ENCODE measurements at regions not wholly inside any gene's neighbourhood (a gene's known extent, or its start where the extent isn't known, plus 50 kb on each side); places are given as distances from the start of the nearest gene placed in this dataset.
"Not testable (repeated sequence)": the region's sequence is repeated elsewhere in the genome, so short reads cannot be mapped to it uniquely, and the experiment has no call there.

GRCh38 chr2:228956701-228957474, 314.2 kb downstream of the PID1 start:
- Mint-ChIP-seq H3K27ac (no peak overlapping the region), H3K36me3 (ENCODE audit: low read depth) (no peaks in the 10 kb centered on the region), H3K4me1 (no peaks in the 10 kb centered on the region), H3K27me3 (no peaks in the 10 kb centered on the region), H3K4me3 (no peak overlapping the region), H3K9me3 (peaks cover 9% of the 10 kb centered on the region)
- DNase-seq, result no peak
- no peak for ATAC-seq

- ATAC-seq (no peak), DNase-seq (no peak)
- H3K36me3 Mint-ChIP-seq (ENCODE audit: low read depth), result no peaks in the 10 kb centered on the region
- no peaks in the 10 kb centered on the region for H3K27me3 Mint-ChIP-seq
- no peaks in the 10 kb centered on the region for H3K4me1 Mint-ChIP-seq
- no peak overlapping the region for H3K4me3 Mint-ChIP-seq
- no peak overlapping the region for H3K27ac Mint-ChIP-seq
- H3K9me3 Mint-ChIP-seq, result peaks cover 4% of the 10 kb centered on the region
Observed at GRCh38 chr2:228949831-228950230, 321.3 kb downstream of the PID1 start.

GRCh38 chr2:228945710-228946109, 325.4 kb downstream of the PID1 start:
- Mint-ChIP-seq H3K27me3 (no peaks in the 10 kb centered on the region), H3K9me3 (peaks cover 8% of the 10 kb centered on the region), H3K27ac (no peak overlapping the region), H3K36me3 (ENCODE audit: low read depth) (no peaks in the 10 kb centered on the region), H3K4me3 (no peak overlapping the region), H3K4me1 (no peaks in the 10 kb centered on the region)
- no peak for DNase-seq
- ATAC-seq, result no peak

- Mint-ChIP-seq H3K4me3 (no peak overlapping the region), H3K27me3 (no peaks in the 10 kb centered on the region)
- ATAC-seq, result no peak
Observed at GRCh38 chr2:228942856-228943255, 328.2 kb downstream of the PID1 start.

GRCh38 chr2:228938629-228939028, 332.5 kb downstream of the PID1 start:
- no peaks in the 10 kb centered on the region for H3K4me1 Mint-ChIP-seq
- no peak for DNase-seq
- no peaks in the 10 kb centered on the region for H3K27me3 Mint-ChIP-seq
- ATAC-seq, result no peak
- peaks cover 27% of the 10 kb centered on the region for H3K9me3 Mint-ChIP-seq
- H3K27ac Mint-ChIP-seq, result no peak overlapping the region
- H3K4me3 Mint-ChIP-seq, result no peak overlapping the region
- peaks cover 2% of the 10 kb centered on the region for H3K36me3 Mint-ChIP-seq (ENCODE audit: low read depth)

More at GRCh38 chr2:228942856-228943255, 328.2 kb downstream of the PID1 start:
- Mint-ChIP-seq H3K4me1 (no peaks in the 10 kb centered on the region), H3K27ac (no peak overlapping the region), H3K9me3 (peaks cover 16% of the 10 kb centered on the region), H3K36me3 (ENCODE audit: low read depth) (no peaks in the 10 kb centered on the region)
- no peak for DNase-seq

GRCh38 chr2:228927028-228928010, 343.8 kb downstream of the PID1 start:
- Mint-ChIP-seq H3K4me1 (no peaks in the 10 kb centered on the region), H3K36me3 (ENCODE audit: low read depth) (no peaks in the 10 kb centered on the region), H3K27ac (no peak overlapping the region), H3K27me3 (no peaks in the 10 kb centered on the region), H3K4me3 (no peak overlapping the region), H3K9me3 (peaks cover under 1% of the 10 kb centered on the region)
- DNase-seq (no peak), ATAC-seq (no peak)

GRCh38 chr2:228919808-228920207, 351.3 kb downstream of the PID1 start:
- ATAC-seq (no peak), DNase-seq (no peak)
- Mint-ChIP-seq H3K9me3 (no peaks in the 10 kb centered on the region), H3K4me1 (no peaks in the 10 kb centered on the region), H3K27ac (no peak overlapping the region), H3K4me3 (no peak overlapping the region), H3K36me3 (ENCODE audit: low read depth) (no peaks in the 10 kb centered on the region), H3K27me3 (no peaks in the 10 kb centered on the region)

GRCh38 chr2:228917220-228917619, 353.9 kb downstream of the PID1 start:
- DNase-seq (no peak), ATAC-seq (no peak)
- H3K4me3 Mint-ChIP-seq, result no peak overlapping the region
- H3K4me1 Mint-ChIP-seq, result no peaks in the 10 kb centered on the region
- H3K36me3 Mint-ChIP-seq (ENCODE audit: low read depth), result no peaks in the 10 kb centered on the region
- H3K27me3 Mint-ChIP-seq, result no peaks in the 10 kb centered on the region
- H3K9me3 Mint-ChIP-seq, result no peaks in the 10 kb centered on the region
- no peak overlapping the region for H3K27ac Mint-ChIP-seq

- no peaks in the 10 kb centered on the region for H3K9me3 Mint-ChIP-seq
- H3K36me3 Mint-ChIP-seq (ENCODE audit: low read depth), result no peaks in the 10 kb centered on the region
- H3K27ac Mint-ChIP-seq, result no peak overlapping the region
- no peaks in the 10 kb centered on the region for H3K27me3 Mint-ChIP-seq
- no peak for ATAC-seq
- H3K4me1 Mint-ChIP-seq, result no peaks in the 10 kb centered on the region
- DNase-seq, result no peak
- H3K4me3 Mint-ChIP-seq, result no peak overlapping the region
Observed at GRCh38 chr2:228916416-228917090, 354.5 kb downstream of the PID1 start.

GRCh38 chr2:228913176-228913575, 357.9 kb downstream of the PID1 start:
- Mint-ChIP-seq H3K36me3 (ENCODE audit: low read depth) (no peaks in the 10 kb centered on the region), H3K4me1 (no peaks in the 10 kb centered on the region), H3K4me3 (no peak overlapping the region), H3K9me3 (peaks cover 6% of the 10 kb centered on the region), H3K27me3 (no peaks in the 10 kb centered on the region), H3K27ac (no peak overlapping the region)
- ATAC-seq (no peak), DNase-seq (no peak)

- H3K4me1 Mint-ChIP-seq; ATAC-seq; H3K36me3 Mint-ChIP-seq (ENCODE audit: low read depth); H3K4me3 Mint-ChIP-seq; H3K27me3 Mint-ChIP-seq; DNase-seq; H3K9me3 Mint-ChIP-seq; H3K27ac Mint-ChIP-seq: not testable (repeated sequence)
Observed at GRCh38 chr2:228910872-228911271, 360.2 kb downstream of the PID1 start.

- DNase-seq, result no peak
- H3K4me1 Mint-ChIP-seq, result no peaks in the 10 kb centered on the region
- no peaks in the 10 kb centered on the region for H3K27me3 Mint-ChIP-seq
- no peaks in the 10 kb centered on the region for H3K36me3 Mint-ChIP-seq (ENCODE audit: low read depth)
- H3K4me3 Mint-ChIP-seq, result no peak overlapping the region
- H3K9me3 Mint-ChIP-seq, result peaks cover 10% of the 10 kb centered on the region
- no peak for ATAC-seq
- H3K27ac Mint-ChIP-seq, result no peak overlapping the region
Observed at GRCh38 chr2:228902176-228902575, 368.9 kb downstream of the PID1 start.

- ATAC-seq (no peak), DNase-seq (no peak)
- Mint-ChIP-seq H3K9me3 (peaks cover 7% of the 10 kb centered on the region), H3K27ac (no peak overlapping the region), H3K27me3 (no peaks in the 10 kb centered on the region), H3K4me3 (no peak overlapping the region), H3K36me3 (ENCODE audit: low read depth) (no peaks in the 10 kb centered on the region), H3K4me1 (no peaks in the 10 kb centered on the region)
Observed at GRCh38 chr2:228901531-228901930, 369.6 kb downstream of the PID1 start.

- Mint-ChIP-seq H3K9me3 (peaks cover 10% of the 10 kb centered on the region), H3K4me1 (no peaks in the 10 kb centered on the region), H3K27me3 (no peaks in the 10 kb centered on the region), H3K4me3 (no peak overlapping the region), H3K36me3 (ENCODE audit: low read depth) (no peaks in the 10 kb centered on the region), H3K27ac (no peak overlapping the region)
- DNase-seq, result no peak
- ATAC-seq, result no peak
Observed at GRCh38 chr2:228878138-228878537, 392.9 kb downstream of the PID1 start.

Measured in activated naive CD8-positive, alpha-beta T cell treated with anti-CD3 and anti-CD28 coated beads, Interleukin-2, amount 50 U/mL, for 24 hours (primary cell).